ENCODE measurements at regions not wholly inside any gene's neighbourhood (a gene's known extent, or its start where the extent isn't known, plus 50 kb on each side); places are given as distances from the start of the nearest gene placed in this dataset.

DNA sequence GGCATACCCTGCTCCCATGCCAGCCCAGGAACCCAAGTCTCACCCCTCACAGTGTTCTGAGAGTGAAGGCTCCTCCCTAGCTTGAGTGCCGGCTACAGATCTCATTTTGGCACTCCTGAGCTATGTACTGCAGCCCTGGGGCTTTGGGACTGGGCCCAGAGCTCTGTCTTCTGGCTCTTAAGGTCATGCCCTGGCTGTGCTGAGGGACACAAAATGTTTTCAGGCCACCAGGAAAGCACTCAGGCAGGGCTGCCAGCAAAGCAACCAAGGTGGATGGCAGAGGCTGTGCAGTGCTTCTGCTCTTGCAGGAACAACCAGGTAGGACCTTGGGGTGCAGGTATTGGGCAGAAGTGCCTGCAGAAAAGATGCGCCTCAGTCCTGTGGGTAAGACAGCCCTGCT, 564.0 kb downstream of the SLC6A15 start:
- TF ChIP-seq, protein P1, sequence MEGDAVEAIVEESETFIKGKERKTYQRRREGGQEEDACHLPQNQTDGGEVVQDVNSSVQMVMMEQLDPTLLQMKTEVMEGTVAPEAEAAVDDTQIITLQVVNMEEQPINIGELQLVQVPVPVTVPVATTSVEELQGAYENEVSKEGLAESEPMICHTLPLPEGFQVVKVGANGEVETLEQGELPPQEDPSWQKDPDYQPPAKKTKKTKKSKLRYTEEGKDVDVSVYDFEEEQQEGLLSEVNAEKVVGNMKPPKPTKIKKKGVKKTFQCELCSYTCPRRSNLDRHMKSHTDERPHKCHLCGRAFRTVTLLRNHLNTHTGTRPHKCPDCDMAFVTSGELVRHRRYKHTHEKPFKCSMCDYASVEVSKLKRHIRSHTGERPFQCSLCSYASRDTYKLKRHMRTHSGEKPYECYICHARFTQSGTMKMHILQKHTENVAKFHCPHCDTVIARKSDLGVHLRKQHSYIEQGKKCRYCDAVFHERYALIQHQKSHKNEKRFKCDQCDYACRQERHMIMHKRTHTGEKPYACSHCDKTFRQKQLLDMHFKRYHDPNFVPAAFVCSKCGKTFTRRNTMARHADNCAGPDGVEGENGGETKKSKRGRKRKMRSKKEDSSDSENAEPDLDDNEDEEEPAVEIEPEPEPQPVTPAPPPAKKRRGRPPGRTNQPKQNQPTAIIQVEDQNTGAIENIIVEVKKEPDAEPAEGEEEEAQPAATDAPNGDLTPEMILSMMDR (IDR thresholded peaks at IDR 0.05; ENCODE audit: low read length, missing control alignments): no peak

DNA sequence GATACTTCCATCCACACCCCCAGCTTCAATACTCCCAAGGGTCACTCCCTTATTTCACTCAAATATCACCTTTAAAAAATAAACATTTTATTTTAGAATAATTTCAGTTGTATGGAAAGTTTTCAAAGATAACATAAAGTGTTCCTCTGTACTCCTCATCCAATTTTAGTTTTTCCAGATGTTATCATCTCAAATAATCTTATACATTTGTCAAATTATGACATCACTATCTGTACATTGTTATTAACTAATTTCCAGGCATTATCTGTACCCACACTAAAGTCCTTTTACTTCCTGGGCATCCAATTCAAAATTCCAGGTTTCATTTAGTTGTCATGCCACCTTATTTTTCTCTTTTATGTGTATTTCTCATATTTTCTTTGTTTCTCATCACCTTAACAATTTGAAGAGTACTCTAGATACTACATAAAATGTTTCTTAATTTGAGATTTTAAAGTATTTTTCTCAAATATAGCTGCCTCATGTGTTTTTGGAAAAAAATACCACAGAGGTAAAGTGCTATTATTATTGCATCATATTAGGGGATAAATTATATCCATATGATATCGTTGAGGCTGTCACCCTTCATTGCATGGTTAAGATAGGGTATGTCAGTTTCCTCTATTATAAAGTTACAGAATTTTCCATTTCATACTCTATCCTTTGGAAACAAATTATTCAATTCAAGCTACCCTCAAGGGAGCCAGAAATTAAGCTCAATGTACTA, 571.0 kb downstream of the SLC6A15 start:
- DNase-seq (ENCODE audit: low read depth): no peak
- no peak overlapping the region for H3K4me3 ChIP-seq (replicated peaks; ENCODE audit: low read depth, low read length)
- TF ChIP-seq, protein P1 (IDR thresholded peaks at IDR 0.05; ENCODE audit: low read length, missing control alignments): no peak

More for the DNA sequence above, 564.0 kb downstream of the SLC6A15 start:
- H3K4me3 ChIP-seq (replicated peaks; ENCODE audit: low read depth, low read length): no peak overlapping the region
- DNase-seq (ENCODE audit: low read depth): no peak

DNA sequence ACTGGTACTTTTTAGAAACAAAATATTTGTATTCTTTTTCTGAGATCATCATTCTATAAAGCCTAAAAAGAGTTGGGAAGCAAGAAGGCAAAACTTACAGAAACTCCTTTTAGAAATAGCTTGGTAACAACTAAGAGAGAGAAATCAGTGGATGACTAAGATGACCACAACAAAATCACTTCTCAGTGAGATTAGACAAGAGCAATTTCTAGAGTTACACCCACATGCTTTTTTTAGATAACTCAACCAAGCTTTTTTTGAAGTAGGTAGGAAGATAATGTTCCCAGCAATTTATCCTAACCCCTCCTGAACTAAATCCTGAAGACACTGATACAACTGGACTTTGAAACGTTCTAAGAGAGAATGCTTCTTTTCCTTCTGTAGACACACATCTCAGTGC, 576.4 kb downstream of the SLC6A15 start:
- TF ChIP-seq, protein P1 (IDR thresholded peaks at IDR 0.05; ENCODE audit: low read length, missing control alignments): no peak
- H3K4me3 ChIP-seq (replicated peaks; ENCODE audit: low read depth, low read length): no peak overlapping the region
- DNase-seq (ENCODE audit: low read depth): no peak

DNA sequence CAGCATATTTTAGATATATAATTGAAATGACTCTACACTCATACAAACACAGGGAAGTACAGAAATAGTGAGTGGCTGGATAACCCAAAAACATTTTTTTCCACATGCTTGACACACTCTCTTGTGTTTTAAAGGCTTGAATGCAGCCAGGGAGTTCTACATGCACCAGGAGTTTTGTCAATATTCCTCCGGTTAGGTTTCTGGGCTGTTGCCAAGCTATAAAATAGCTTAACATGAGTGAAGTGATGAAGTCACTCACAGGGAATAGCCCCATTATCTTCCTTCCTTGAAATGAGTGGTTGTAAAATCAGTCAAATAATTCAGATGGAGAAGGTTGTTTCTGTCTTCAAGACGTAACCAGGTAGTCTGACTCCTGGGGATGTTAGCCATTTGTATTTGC, 582.7 kb downstream of the SLC6A15 start:
- TF ChIP-seq, protein P1 (IDR thresholded peaks at IDR 0.05; ENCODE audit: low read length, missing control alignments): no peak
- no peak for DNase-seq (ENCODE audit: low read depth)
- no peak overlapping the region for H3K4me3 ChIP-seq (replicated peaks; ENCODE audit: low read depth, low read length)

DNA sequence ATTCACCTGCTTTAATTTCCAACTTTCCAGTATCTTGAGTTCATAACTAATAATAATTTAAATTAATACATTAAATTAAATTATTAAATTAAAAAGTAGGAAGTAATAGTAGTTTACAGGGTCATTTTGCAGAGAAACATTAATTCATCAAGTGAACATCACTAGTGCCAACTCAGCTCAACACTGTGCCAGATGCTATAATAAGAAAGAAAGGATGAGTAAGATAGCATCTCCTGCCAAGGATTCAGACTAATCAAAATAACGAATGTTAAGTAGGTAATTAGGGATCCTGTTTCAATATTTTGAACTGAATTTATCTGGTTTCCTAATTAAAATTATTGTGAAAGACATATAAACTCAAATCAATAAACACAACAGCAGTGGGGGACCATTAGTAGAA, 596.7 kb downstream of the SLC6A15 start:
- no peak for DNase-seq (ENCODE audit: low read depth)
- TF ChIP-seq, protein P1 (IDR thresholded peaks at IDR 0.05; ENCODE audit: low read length, missing control alignments): no peak
- no peak overlapping the region for H3K4me3 ChIP-seq (replicated peaks; ENCODE audit: low read depth, low read length)

DNA sequence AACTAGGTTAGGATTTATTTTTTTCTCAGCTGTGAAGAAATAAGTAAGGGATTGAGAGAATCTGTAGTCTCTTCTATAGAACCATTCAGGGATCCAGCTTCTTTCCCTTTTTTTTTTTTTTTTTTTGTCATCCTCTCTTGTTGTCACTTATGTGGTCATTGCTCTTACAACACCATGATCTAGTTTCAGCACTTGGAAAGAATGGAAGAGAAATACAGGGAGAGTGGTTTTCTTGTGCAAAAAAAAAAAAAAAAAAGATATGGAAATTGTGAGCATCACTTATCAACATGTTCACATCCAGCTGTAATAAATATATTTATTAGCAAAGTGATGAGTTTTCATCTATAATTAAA, 599.3 kb downstream of the SLC6A15 start:
- no peak overlapping the region for H3K4me3 ChIP-seq (replicated peaks; ENCODE audit: low read depth, low read length)
- no peak for DNase-seq (ENCODE audit: low read depth)
- TF ChIP-seq, protein P1 (IDR thresholded peaks at IDR 0.05; ENCODE audit: low read length, missing control alignments): no peak

DNA sequence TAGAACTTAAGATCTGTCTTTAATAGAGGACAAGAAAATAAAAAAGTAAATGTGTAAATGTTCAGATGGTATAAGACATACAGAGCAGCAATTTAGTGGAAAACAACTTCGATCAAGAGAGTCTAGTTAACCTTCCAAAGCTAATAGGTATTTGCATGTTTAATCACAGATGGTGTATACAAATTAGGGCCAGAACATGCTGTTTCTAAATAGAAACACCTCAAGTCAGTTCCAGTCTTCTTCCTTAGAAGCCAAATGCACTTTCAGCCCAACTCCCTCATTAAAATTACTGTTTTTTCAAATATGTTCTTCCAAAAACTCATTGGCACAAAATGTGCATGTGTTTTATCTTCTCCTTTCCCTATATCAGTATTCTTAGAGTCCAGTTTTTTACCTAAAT, 604.4 kb downstream of the SLC6A15 start:
- no peak overlapping the region for H3K4me3 ChIP-seq (replicated peaks; ENCODE audit: low read depth, low read length)
- TF ChIP-seq, protein P1 (IDR thresholded peaks at IDR 0.05; ENCODE audit: low read length, missing control alignments): no peak
- DNase-seq (ENCODE audit: low read depth): no peak
